ENCODE measurements at regions not wholly inside any gene's neighbourhood (a gene's known extent, or its start where the extent isn't known, plus 50 kb on each side); places are given as distances from the start of the nearest gene placed in this dataset.
A peak's percentile ranks its signal among the peaks of the same experiment; 100 is the strongest.
"Not testable (repeated sequence)": the region's sequence is repeated elsewhere in the genome, so short reads cannot be mapped to it uniquely, and the experiment has no call there.

GRCh38 chr1:68675336-68675735 is 178.5 kb upstream of the DEPDC1 start:
- no peak for DNase-seq

- DNase-seq = no peak
These were observed 180.9 kb upstream of the DEPDC1 start for GRCh38 chr1:68677684-68678351.

GRCh38 chr1:68696221-68696620 is 199.3 kb upstream of the DEPDC1 start:
- no peak for DNase-seq

GRCh38 chr1:68703921-68704354 is 207.1 kb upstream of the DEPDC1 start:
- DNase-seq = no peak

- no peak for DNase-seq
These were observed 208.0 kb upstream of the DEPDC1 start for GRCh38 chr1:68704800-68705443.

- no peak for DNase-seq
These were observed 208.6 kb upstream of the DEPDC1 start for GRCh38 chr1:68705466-68705865.

- DNase-seq = no peak
These were observed 209.9 kb upstream of the DEPDC1 start for GRCh38 chr1:68706639-68707317.

GRCh38 chr1:68717330-68717729 is 220.4 kb upstream of the DEPDC1 start:
- DNase-seq = no peak

- no peak for DNase-seq
These were observed 223.6 kb upstream of the DEPDC1 start for GRCh38 chr1:68720476-68720875.

- DNase-seq = no peak
These were observed 226.9 kb upstream of the DEPDC1 start for GRCh38 chr1:68723791-68724190.

GRCh38 chr1:68725001-68725752 is 228.3 kb upstream of the DEPDC1 start:
- peak; percentile 36 for DNase-seq

- not testable (repeated sequence) for DNase-seq
These were observed 242.6 kb upstream of the DEPDC1 start for GRCh38 chr1:68739486-68739885.

- DNase-seq = no peak
These were observed 248.1 kb upstream of the DEPDC1 start for GRCh38 chr1:68745011-68745410.

- DNase-seq = no peak
These were observed 248.6 kb upstream of the DEPDC1 start for GRCh38 chr1:68745451-68745850.

- DNase-seq = no peak
These were observed 249.5 kb upstream of the DEPDC1 start for GRCh38 chr1:68746378-68746777.

GRCh38 chr1:68751723-68752122 is 254.8 kb upstream of the DEPDC1 start:
- DNase-seq = no peak

- DNase-seq = no peak
These were observed 261.9 kb upstream of the DEPDC1 start for GRCh38 chr1:68758666-68759209.

GRCh38 chr1:68767941-68768340 is 271.1 kb upstream of the DEPDC1 start:
- no peak for DNase-seq

- DNase-seq = no peak
These were observed 273.9 kb upstream of the DEPDC1 start for GRCh38 chr1:68770817-68771216.

- no peak for DNase-seq
These were observed 281.0 kb upstream of the DEPDC1 start for GRCh38 chr1:68777851-68778250.

- DNase-seq = not testable (repeated sequence)
These were observed 283.0 kb upstream of the DEPDC1 start for GRCh38 chr1:68779841-68780240.

GRCh38 chr1:68780919-68781318 is 284.0 kb upstream of the DEPDC1 start:
- no peak for DNase-seq

GRCh38 chr1:68782890-68783289 is 286.0 kb upstream of the DEPDC1 start:
- DNase-seq = no peak
